ENCODE measurements at regions not wholly inside any gene's neighbourhood (a gene's known extent, or its start where the extent isn't known, plus 50 kb on each side); places are given as distances from the start of the nearest gene placed in this dataset.

DNA sequence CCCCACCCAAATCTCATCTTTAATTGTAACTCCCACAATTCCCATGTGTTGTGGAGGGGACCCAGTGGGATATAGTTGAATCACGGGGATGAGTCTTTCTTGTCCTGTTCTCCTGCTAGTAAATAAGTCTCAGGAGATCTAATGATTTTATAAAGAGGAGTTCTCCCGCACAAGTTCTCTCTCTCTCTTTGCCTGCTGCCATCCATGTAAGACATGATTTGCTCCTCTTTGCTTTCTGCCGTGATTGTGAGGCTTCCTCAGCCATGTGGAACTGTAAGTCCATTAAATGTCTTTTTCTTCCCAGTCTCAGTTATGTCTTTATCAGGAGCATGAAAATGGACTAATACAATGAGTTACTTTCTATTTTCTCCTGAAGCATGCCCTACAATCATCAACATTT lies 1158.5 kb downstream of the CDH18 start:
- BruUV-seq (replicated peaks), result no TSS peak
- H2AFZ ChIP-seq (ENCODE audit: low read length), result no peak overlapping the region
- TF ChIP-seq ZNF3 (CRISPR knock-in tag; IDR thresholded peaks at IDR 0.05) (no peak), CENPT (CRISPR knock-in tag; IDR thresholded peaks at IDR 0.05; ENCODE audit: low read depth) (no peak), KLF6 (CRISPR knock-in tag; IDR thresholded peaks at IDR 0.05) (no peak), KDM5B (CRISPR knock-in tag; IDR thresholded peaks at IDR 0.05; ENCODE audit: borderline replicate concordance) (no peak), ARNTL (CRISPR knock-in tag; IDR thresholded peaks at IDR 0.05) (no peak), ZSCAN21 (CRISPR knock-in tag; IDR thresholded peaks at IDR 0.05; ENCODE audit: borderline replicate concordance) (no peak), TOE1 (CRISPR knock-in tag; IDR thresholded peaks at IDR 0.05) (no peak), RNF2 (conservative IDR thresholded peaks at IDR 0.05; ENCODE audit: low read depth) (no peak), GATAD2A (CRISPR knock-in tag; IDR thresholded peaks at IDR 0.05) (no peak), SMARCE1 (IDR thresholded peaks at IDR 0.05; ENCODE audit: borderline replicate concordance) (no peak), ZNF709 (CRISPR knock-in tag; IDR thresholded peaks at IDR 0.05) (no peak), YEATS2 (CRISPR knock-in tag; IDR thresholded peaks at IDR 0.05; ENCODE audit: borderline replicate concordance) (no peak), ZKSCAN8 (CRISPR knock-in tag; IDR thresholded peaks at IDR 0.05; ENCODE audit: borderline replicate concordance) (no peak), FOXC1 (CRISPR knock-in tag; IDR thresholded peaks at IDR 0.05; ENCODE audit: borderline replicate concordance) (no peak), ZNF546 (CRISPR knock-in tag; conservative IDR thresholded peaks at IDR 0.05) (no peak), ZNF83 (CRISPR knock-in tag; IDR thresholded peaks at IDR 0.05; ENCODE audit: borderline replicate concordance) (no peak), NFIC (IDR thresholded peaks at IDR 0.05; ENCODE audit: low read length) (no peak)
- TF ChIP-seq, protein P1, sequence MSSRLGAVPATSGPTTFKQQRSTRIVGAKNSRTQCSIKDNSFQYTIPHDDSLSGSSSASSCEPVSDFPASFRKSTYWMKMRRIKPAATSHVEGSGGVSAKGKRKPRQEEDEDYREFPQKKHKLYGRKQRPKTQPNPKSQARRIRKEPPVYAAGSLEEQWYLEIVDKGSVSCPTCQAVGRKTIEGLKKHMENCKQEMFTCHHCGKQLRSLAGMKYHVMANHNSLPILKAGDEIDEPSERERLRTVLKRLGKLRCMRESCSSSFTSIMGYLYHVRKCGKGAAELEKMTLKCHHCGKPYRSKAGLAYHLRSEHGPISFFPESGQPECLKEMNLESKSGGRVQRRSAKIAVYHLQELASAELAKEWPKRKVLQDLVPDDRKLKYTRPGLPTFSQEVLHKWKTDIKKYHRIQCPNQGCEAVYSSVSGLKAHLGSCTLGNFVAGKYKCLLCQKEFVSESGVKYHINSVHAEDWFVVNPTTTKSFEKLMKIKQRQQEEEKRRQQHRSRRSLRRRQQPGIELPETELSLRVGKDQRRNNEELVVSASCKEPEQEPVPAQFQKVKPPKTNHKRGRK (CRISPR knock-in tag; IDR thresholded peaks at IDR 0.05), result no peak
- TF ChIP-seq, protein P2, sequence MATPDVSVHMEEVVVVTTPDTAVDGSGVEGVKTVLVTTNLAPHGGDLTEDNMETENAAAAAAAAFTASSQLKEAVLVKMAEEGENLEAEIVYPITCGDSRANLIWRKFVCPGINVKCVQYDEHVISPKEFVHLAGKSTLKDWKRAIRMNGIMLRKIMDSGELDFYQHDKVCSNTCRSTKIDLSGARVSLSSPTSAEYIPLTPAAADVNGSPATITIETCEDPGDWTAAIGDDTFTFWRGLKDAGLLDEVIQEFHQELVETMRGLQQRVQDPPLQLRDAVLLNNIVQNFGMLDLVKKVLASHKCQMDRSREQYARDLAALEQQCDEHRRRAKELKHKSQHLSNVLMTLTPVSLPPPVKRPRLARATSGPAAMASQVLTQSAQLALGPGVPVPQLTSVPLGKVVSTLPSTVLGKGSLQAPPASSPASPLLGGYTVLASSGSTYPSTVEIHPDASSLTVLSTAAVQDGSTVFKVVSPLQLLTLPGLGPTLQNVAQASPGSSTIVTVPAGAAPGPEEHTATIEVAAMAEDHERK (CRISPR knock-in tag; IDR thresholded peaks at IDR 0.05; ENCODE audit: low read depth), result no peak
- TF ChIP-seq, protein P3, sequence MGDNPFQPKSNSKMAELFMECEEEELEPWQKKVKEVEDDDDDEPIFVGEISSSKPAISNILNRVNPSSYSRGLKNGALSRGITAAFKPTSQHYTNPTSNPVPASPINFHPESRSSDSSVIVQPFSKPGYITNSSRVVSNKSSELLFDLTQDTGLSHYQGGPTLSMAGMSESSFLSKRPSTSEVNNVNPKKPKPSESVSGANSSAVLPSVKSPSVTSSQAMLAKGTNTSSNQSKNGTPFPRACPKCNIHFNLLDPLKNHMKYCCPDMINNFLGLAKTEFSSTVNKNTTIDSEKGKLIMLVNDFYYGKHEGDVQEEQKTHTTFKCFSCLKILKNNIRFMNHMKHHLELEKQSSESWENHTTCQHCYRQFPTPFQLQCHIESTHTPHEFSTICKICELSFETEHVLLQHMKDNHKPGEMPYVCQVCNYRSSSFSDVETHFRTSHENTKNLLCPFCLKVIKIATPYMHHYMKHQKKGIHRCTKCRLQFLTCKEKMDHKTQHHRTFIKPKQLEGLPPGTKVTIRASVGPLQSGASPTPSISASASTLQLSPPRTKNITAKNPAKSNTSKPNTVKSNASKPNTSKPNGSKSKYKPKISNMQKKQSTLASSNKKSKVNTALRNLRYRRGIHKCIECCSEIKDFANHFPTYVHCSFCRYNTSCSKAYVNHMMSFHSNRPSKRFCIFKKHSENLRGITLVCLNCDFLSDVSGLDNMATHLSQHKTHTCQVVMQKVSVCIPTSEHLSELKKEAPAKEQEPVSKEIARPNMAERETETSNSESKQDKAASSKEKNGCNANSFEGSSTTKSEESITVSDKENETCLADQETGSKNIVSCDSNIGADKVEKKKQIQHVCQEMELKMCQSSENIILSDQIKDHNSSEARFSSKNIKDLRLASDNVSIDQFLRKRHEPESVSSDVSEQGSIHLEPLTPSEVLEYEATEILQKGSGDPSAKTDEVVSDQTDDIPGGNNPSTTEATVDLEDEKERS (CRISPR knock-in tag; IDR thresholded peaks at IDR 0.05), result no peak
- no peak overlapping the region for H3K9ac ChIP-seq (ENCODE audit: insufficient read depth, low read depth, low read length)
- intact Hi-C loops (cut with micrococcal nuclease; ENCODE audit: unreplicated experiment), result no loop called here
- H3K27me3 ChIP-seq (ENCODE audit: control insufficient read depth in 1 of 2, insufficient read depth in 2 of 2, low read length in 2 of 2), result no peaks in the 10 kb centered on the region
- no peaks in the 10 kb centered on the region for H4K20me1 ChIP-seq (ENCODE audit: insufficient read depth, low read length)
- H3K9me3 ChIP-seq (ENCODE audit: low read length), result peaks cover 30% of the 10 kb centered on the region
- no peaks in the 10 kb centered on the region for H3K4me1 ChIP-seq (ENCODE audit: insufficient read depth, low read length)
- no peak for ATAC-seq
- CTCF ChIA-PET (ENCODE audit: low intra/inter-chr PET ratio, low total read pairs), result no interaction called here
- no peaks in the 10 kb centered on the region for H3K36me3 ChIP-seq (replicated peaks in 1 of 2; ENCODE audit: control insufficient read depth in 1 of 2, insufficient read depth in 2 of 2, low read length in 2 of 2)
- FAIRE-seq, result no peak
- POLR2A ChIA-PET, result no interaction called here
- no peak overlapping the region for H3K4me3 ChIP-seq (replicated peaks in 1 of 3; ENCODE audit: insufficient read depth in 1 of 3, low read depth in 2 of 3, low read length in 3 of 3)
- WGBS (ENCODE audit: low lambda C conversion rate), result 35% methylated on average over 3 of the region's 3 CpGs
- no peak for DNase-seq (ENCODE audit: low spot score)
- no peak overlapping the region for H3K4me2 ChIP-seq (ENCODE audit: low read depth, low read length)
- in situ Hi-C loops (cut with HindIII; ENCODE audit: extremely low pct_ligation_motif_present, low pct_unique_long_range_greater_than_20kb), result no loop called here
- H3K79me2 ChIP-seq (ENCODE audit: insufficient read depth, low read length), result no peaks in the 10 kb centered on the region
- H3K27ac ChIP-seq (ENCODE audit: extremely low read length, insufficient read depth, low read length), result no peak overlapping the region

Data from HepG2 (cell line).